NCI-H748 treated with DMSO at 0.1 percent for 48 hours (cell line): ENCODE measurements at regions not wholly inside any gene's neighbourhood (a gene's known extent, or its start where the extent isn't known, plus 50 kb on each side); places are given as distances from the start of the nearest gene placed in this dataset.
"Not testable (repeated sequence)": the region's sequence is repeated elsewhere in the genome, so short reads cannot be mapped to it uniquely, and the experiment has no call there.

Source experiments
- DNase-seq: peaks from one replicate; lab custom pipeline; 2025; lab: John Stamatoyannopoulos, UW

- not testable (repeated sequence) for DNase-seq
These were observed 133.1 kb downstream of the CENPC start for GRCh38 chr4:67412153-67412712.

- no peak for DNase-seq
These were observed 142.0 kb downstream of the CENPC start for GRCh38 chr4:67403342-67403741.

- no peak for DNase-seq
These were observed 143.4 kb downstream of the CENPC start for GRCh38 chr4:67401902-67402301.

- no peak for DNase-seq
These were observed 147.4 kb downstream of the CENPC start for GRCh38 chr4:67397931-67398330.

GRCh38 chr4:67397031-67397430 lies 148.3 kb downstream of the CENPC start:
- no peak for DNase-seq

GRCh38 chr4:67396008-67396407 lies 149.3 kb downstream of the CENPC start:
- DNase-seq = no peak

GRCh38 chr4:67394879-67395278 lies 150.4 kb downstream of the CENPC start:
- no peak for DNase-seq

GRCh38 chr4:67393699-67394281 lies 151.5 kb downstream of the CENPC start:
- DNase-seq = no peak

- DNase-seq = no peak
These were observed 152.3 kb downstream of the CENPC start for GRCh38 chr4:67393007-67393406.

GRCh38 chr4:67381406-67381804 lies 163.9 kb downstream of the CENPC start:
- not testable (repeated sequence) for DNase-seq

GRCh38 chr4:67380702-67381405 lies 164.4 kb downstream of the CENPC start:
- DNase-seq = not testable (repeated sequence)

- DNase-seq = no peak
These were observed 165.1 kb downstream of the CENPC start for GRCh38 chr4:67380154-67380553.

GRCh38 chr4:67375291-67375690 lies 170.0 kb downstream of the CENPC start:
- DNase-seq = no peak

- DNase-seq = no peak
These were observed 173.7 kb downstream of the CENPC start for GRCh38 chr4:67371615-67372014.

- no peak for DNase-seq
These were observed 178.9 kb downstream of the CENPC start for GRCh38 chr4:67366311-67366861.

GRCh38 chr4:67365661-67366245 lies 179.6 kb downstream of the CENPC start:
- DNase-seq = no peak

GRCh38 chr4:67355806-67356205 lies 189.5 kb downstream of the CENPC start:
- no peak for DNase-seq

- DNase-seq = no peak
These were observed 198.6 kb downstream of the CENPC start for GRCh38 chr4:67346654-67347053.

- DNase-seq = no peak
These were observed 200.5 kb downstream of the CENPC start for GRCh38 chr4:67344594-67345380.

- DNase-seq = no peak
These were observed 202.1 kb downstream of the CENPC start for GRCh38 chr4:67343199-67343598.

- no peak for DNase-seq
These were observed 203.0 kb downstream of the CENPC start for GRCh38 chr4:67342291-67342690.

GRCh38 chr4:67333664-67334063 lies 211.6 kb downstream of the CENPC start:
- DNase-seq = no peak
